CD4-positive, alpha-beta T cell treated with Interleukin-4 for 1 hour (primary cell): ENCODE measurements at regions not wholly inside any gene's neighbourhood (a gene's known extent, or its start where the extent isn't known, plus 50 kb on each side); places are given as distances from the start of the nearest gene placed in this dataset.

Experiments
- DNase-seq, 2 donors: peaks; one replicate each; pipeline ENCODE4 v3.0.0-alpha.2; 2020 to 2022

- no peak for DNase-seq
Observed at GRCh38 chr2:158049129-158049855, 52.4 kb upstream of the UPP2 start.

- no peak for DNase-seq
Observed at GRCh38 chr2:158048327-158048726, 53.3 kb upstream of the UPP2 start.

GRCh38 chr2:158047156-158047611, 54.5 kb upstream of the UPP2 start:
- DNase-seq = no peak

- DNase-seq = no peak
Observed at GRCh38 chr2:158046121-158046880, 55.4 kb upstream of the UPP2 start.

GRCh38 chr2:158045362-158045761, 56.3 kb upstream of the UPP2 start:
- no peak for DNase-seq

GRCh38 chr2:158043181-158043948, 58.3 kb upstream of the UPP2 start:
- no peak for DNase-seq

GRCh38 chr2:158042666-158043065, 59.0 kb upstream of the UPP2 start:
- DNase-seq = no peak

- DNase-seq = no peak
Observed at GRCh38 chr2:158042245-158042644, 59.4 kb upstream of the UPP2 start.

- no peak for DNase-seq
Observed at GRCh38 chr2:158041400-158041799, 60.3 kb upstream of the UPP2 start.

GRCh38 chr2:158038901-158039300, 62.8 kb upstream of the UPP2 start:
- no peak for DNase-seq

GRCh38 chr2:158034198-158034866, 67.3 kb upstream of the UPP2 start:
- peak; percentile 26 to 39 for DNase-seq

- DNase-seq = no peak
Observed at GRCh38 chr2:158031371-158031770, 70.3 kb upstream of the UPP2 start.

GRCh38 chr2:158025255-158025996, 76.2 kb upstream of the UPP2 start:
- no peak for DNase-seq

GRCh38 chr2:158024288-158024898, 77.3 kb upstream of the UPP2 start:
- peak; percentile 44 to 47 for DNase-seq

GRCh38 chr2:158022888-158023287, 78.8 kb upstream of the UPP2 start:
- no peak for DNase-seq

- no peak for DNase-seq
Observed at GRCh38 chr2:158021226-158021625, 80.5 kb upstream of the UPP2 start.

- peak in 1 of 2 donors; percentile 18 for DNase-seq
Observed at GRCh38 chr2:158015428-158016076, 86.1 kb upstream of the UPP2 start.

GRCh38 chr2:158013891-158014290, 87.8 kb upstream of the UPP2 start:
- no peak for DNase-seq

- DNase-seq = no peak
Observed at GRCh38 chr2:158011055-158011771, 90.5 kb upstream of the UPP2 start.

GRCh38 chr2:158009399-158009798, 92.3 kb upstream of the UPP2 start:
- no peak for DNase-seq
